Breast epithelium (tissue), 3 donors: ENCODE measurements at regions not wholly inside any gene's neighbourhood (a gene's known extent, or its start where the extent isn't known, plus 50 kb on each side); places are given as distances from the start of the nearest gene placed in this dataset.

Experiments
- POLR2A ChIP-seq: fragments of 450-650 bp; IDR thresholded peaks from one replicate; pipeline ENCODE4 v1.6.1; 2016; ENCODE audit warnings: antibody characterized with exemption, mild to moderate bottlenecking, moderate library complexity
- POLR2AphosphoS5 ChIP-seq, 3 donors: sonication (generic); formaldehyde crosslinking; IDR thresholded peaks; one replicate each; pipeline ENCODE4 v1.6.1; 2017; ENCODE audit warnings: antibody characterized with exemption in 3 of 3
- TF ChIP-seq, protein P1 (sequence below), 3 donors: fragments of 450-650 bp; IDR thresholded peaks; one replicate each; pipeline ENCODE4 v1.5.1; 2016 to 2017; ENCODE audit warnings: antibody characterized with exemption in 3 of 3, mild to moderate bottlenecking in 3 of 3, moderate library complexity in 3 of 3

DNA sequence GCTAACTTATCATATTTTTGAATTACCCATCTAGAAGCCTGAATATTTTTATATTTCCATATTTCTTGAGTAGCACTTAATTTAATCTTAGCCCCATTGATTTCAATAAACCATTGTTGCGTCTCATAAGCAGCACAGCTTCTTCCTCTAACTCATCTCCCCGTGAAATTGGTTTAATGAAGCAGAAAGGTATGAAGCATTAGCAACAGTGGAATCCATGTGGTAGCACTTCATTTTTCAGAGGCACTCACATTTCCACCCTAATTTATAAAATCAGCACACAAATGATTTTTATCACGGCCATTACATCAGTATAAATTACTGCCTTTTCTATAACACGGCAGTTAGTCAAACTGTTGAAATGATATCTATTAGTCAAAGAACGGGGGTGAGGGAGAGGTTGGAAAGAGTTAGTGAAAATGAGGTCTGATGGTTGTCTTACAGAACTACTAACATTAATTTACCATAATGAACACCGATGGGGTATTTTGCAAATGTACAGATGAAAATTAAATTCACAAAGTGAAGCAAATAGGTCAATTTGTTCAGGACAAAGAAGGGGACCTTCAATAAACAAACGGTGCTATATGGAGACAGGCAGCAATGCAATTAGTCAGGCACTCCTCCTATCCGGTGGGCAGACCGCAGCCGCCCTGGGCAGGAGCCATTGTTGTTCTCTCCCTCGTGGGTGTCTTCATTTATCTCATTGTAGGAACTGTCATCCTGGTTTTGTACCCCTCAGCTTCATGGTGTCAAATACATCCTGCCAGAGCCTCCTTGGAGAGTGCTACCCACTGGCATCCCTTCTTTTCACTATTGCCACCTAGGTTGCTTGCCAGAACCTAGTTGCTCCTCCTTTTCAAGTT lies 205.7 kb downstream of the SOX3 start:
- no peak for TF ChIP-seq POLR2A
- TF ChIP-seq, protein P1, sequence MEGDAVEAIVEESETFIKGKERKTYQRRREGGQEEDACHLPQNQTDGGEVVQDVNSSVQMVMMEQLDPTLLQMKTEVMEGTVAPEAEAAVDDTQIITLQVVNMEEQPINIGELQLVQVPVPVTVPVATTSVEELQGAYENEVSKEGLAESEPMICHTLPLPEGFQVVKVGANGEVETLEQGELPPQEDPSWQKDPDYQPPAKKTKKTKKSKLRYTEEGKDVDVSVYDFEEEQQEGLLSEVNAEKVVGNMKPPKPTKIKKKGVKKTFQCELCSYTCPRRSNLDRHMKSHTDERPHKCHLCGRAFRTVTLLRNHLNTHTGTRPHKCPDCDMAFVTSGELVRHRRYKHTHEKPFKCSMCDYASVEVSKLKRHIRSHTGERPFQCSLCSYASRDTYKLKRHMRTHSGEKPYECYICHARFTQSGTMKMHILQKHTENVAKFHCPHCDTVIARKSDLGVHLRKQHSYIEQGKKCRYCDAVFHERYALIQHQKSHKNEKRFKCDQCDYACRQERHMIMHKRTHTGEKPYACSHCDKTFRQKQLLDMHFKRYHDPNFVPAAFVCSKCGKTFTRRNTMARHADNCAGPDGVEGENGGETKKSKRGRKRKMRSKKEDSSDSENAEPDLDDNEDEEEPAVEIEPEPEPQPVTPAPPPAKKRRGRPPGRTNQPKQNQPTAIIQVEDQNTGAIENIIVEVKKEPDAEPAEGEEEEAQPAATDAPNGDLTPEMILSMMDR (IDR thresholded peaks at IDR 0.05) = no peak
- TF ChIP-seq POLR2AphosphoS5 (IDR thresholded peaks at IDR 0.05) = no peak
